ENCODE measurements at regions not wholly inside any gene's neighbourhood (a gene's known extent, or its start where the extent isn't known, plus 50 kb on each side); places are given as distances from the start of the nearest gene placed in this dataset.
A peak's percentile ranks its signal among the peaks of the same experiment; 100 is the strongest.

DNA sequence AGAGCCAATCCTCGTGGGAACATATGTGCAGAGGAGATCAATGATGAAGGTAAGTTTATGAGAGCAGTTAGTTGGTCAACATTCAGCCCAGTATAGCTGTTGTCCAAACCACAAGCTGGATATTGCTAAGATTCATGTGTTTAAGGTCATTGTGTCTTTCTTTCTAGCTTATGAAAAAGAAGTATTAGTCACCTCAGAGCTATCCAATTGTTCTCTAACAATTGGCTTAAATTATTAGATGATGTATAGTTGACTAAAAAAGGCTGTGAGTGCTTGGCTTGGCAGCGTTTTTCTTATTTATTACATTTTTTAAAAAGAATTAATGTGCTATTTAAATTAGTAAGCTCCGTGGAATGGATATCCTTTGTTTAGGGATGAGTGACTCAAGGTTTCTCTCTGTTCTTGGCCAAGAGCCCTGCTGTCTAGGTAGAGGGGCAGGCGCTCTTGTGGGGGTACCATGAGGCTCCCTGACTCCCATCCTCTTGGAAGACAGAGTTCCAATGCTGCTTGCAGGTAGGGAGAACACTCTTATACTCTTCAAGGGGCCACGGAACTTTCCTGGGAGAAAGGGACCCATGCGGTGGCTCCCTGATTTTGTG is 487.4 kb downstream of the IRX1 start:
- DNase-seq: no peak

DNA sequence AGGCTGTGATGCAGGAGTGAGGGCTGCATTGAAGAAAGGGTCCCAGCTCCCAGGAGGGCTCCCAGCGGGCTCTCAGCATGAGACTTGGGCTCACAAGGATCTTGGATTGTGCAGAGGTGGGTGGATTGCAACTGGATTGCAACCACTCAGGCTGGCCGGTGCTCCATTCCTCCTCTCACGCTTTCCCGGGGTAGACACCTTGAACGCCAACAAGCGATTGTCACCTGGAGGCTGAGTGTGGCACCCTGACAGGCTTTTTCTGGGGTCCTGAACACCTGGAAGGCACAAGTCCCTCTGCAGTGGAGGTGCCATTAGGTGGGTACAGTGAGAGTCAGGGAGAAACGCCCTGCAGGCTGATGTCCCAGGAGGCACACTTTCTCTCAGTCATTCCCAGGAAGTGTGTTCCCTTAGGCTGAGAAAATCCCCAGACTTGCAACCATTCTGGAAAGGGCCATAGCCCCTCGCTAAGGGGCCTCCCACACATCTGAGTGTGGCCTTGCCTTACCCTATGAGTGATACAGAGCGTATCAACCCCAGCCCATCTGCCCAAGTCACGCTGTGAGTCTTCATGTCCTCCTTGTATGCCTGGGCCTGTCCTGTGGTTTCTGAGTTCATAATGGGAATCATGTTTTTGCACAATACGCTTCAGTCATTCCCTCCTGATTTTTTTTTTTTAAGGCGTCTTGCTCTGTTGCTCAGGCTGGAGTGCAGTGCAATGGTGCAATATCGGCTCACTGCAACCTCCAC is 488.1 kb downstream of the IRX1 start:
- DNase-seq: no peak

DNA sequence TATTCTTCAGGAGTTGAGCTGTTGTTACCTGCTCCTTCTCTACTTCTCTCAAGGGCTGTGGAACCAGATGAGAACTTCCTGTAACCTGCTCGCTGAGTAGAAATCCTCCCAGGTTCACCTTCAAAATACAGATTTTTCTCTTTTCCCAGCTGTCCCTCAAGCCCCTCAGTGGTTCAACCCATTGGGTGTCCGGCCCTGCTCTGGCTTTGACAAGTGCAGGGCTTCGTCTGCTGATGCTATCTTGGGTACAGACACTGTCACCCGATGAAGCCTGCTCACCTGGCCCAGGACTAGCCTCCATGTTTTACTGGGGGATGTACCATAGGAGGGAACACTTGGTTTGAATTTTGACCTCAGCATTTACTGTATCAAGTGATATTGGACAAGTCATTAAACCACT is 490.4 kb downstream of the IRX1 start:
- no peak for DNase-seq

DNA sequence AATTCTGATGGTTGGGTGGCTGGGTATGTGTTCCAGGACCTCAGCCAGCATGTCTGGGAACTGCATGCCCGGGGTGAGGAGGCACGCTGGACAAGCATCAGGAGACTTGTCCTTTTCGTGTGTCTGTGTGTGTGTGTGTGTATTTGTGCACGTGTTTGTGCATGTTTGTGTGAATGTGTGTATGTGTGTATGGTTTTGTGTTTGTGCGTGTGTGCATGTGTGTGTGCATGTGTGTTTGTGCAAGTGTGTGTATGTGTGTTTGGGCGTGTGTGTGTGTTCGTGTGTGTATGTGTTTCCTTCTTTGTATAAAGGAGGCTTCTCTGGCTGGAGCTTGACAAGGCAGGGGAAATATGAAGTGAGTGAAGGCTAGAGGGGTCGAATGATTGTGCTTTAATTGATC is 491.5 kb downstream of the IRX1 start:
- no peak for DNase-seq

DNA sequence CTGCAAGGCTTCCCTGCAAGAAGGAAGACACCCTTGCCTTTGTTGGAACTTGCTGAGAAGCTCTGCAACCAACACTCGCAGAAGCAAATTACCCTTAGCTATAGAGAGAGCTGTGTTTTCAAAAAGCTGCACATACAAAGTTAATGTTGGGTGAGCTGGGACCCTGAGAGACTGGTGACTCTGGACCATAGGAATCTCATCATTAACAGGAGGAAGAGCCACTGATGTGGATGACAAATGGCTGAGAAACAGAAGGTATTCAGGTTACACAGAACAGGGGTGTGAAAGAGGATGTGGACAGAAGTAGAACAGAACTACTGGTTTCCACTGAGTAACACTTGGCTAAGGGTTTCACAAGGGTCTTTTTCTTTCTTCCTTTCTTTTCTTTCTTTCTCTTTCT is 493.5 kb downstream of the IRX1 start:
- DNase-seq: no peak

DNA sequence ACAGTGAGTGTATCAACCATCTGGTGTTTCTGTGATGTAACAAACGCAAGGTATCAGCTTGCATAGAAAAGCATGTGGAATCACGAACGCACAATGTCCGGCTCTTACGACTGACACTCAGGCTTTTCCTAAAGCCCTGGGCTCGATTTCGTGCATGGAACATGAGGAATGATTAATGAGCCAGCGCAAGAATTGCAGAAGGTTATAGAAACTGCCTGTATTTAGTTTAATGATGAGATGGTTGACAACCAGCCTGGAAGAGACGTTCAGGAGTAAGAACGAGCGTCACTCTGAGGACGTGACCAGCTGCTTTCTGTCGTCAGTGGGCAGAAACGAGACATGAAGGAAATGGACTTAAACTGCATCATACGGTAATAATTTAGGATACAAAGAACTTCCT is 497.6 kb downstream of the IRX1 start:
- no peak for DNase-seq

DNA sequence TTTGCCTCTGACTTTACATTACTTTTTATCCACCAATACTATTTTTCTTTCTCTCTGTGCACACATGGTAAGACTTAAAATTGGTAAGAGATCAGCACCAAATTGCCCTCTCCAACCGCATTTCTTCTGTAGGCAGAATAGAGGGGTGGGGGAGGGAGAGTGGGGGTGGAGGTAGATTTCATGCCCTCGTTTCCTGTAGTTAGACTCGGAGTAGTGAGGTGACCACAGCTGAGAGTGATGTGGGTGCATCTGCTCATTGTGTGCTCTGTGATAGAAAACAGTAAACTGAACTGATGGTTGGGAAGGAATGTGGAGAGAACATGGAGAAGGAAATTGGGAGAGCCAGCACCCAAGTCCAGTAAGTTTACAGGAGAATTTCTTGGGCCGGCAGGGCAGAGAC is 498.3 kb downstream of the IRX1 start:
- DNase-seq: no peak

GRCh38 chr5:4095918-4096630 is 500.4 kb downstream of the IRX1 start:
- DNase-seq: no peak

DNA sequence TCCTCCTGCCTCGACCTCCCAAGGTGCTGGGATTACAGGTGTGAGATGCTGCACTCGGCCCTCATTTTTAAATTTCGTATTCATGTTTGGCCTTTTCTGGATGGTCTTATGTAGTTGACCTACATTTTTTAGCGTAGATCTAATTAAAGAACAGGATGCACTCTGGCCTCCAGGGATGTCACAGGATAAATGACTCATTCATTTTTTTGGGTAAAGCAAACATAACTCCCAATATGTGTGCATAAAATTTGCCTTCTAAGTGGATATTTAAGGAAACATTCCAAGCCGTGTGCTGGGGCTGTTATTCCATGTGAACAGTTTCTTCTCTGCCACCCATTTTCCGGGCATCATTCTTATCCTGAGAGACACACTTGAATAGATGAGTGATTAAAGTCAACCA is 501.6 kb downstream of the IRX1 start:
- no peak for DNase-seq

GRCh38 chr5:4098226-4098625 is 502.6 kb downstream of the IRX1 start:
- DNase-seq: no peak

DNA sequence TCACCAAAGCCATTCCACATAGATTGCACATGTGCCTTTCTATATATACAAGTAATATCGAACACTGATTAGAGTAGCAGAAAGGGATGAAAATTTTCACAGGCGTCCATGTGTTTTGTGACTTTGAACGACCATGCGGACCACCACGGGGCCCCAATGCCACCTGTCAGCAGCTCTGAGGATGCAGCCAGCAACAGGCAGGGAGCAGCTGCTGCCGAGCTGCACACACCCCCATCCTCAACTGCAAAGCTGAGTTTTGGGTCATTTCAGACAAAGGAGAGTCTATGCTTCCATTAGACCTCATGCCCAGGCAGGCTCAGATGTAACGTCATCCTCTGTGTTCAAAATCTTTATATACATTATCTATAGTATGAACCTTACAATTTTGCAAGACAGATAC is 503.8 kb downstream of the IRX1 start:
- no peak for DNase-seq

DNA sequence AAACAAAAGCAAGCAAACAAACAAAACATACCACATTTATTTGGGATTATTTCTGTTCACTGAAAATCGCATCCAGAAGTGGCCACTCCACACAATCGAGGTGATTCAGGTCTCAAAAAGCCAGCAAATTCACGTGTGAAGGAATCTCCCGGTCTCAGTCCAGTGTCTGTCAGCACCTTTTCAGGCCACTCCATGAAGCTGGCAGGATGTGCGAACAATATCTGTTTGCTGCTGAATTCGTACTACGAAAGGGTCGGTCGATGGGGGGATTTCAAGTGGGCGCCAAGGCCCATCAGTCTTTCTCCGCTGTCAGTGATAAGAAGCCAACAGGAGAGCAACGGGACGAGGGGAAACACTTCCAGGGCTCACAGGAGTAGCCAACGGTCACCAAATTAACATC is 505.1 kb downstream of the IRX1 start:
- no peak for DNase-seq

DNA sequence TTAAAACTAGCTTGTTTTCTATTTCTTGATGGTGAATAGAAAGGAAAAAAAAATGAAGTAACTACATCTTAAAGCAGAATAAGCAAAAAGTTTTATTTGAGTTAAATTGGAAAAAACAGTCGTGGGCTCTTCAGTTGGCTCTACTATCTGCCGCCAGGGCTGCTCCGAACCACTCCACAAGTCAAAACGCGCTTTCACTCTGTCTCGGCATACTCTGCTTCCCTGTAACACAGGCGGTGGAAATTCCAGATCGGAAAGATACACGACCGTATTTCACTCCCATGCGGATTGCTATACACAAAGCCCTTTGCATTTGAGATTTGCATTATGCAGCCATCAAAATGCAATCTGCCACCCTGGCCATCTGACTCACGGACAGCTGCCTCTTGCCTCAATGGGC is 505.6 kb downstream of the IRX1 start:
- no peak for DNase-seq

DNA sequence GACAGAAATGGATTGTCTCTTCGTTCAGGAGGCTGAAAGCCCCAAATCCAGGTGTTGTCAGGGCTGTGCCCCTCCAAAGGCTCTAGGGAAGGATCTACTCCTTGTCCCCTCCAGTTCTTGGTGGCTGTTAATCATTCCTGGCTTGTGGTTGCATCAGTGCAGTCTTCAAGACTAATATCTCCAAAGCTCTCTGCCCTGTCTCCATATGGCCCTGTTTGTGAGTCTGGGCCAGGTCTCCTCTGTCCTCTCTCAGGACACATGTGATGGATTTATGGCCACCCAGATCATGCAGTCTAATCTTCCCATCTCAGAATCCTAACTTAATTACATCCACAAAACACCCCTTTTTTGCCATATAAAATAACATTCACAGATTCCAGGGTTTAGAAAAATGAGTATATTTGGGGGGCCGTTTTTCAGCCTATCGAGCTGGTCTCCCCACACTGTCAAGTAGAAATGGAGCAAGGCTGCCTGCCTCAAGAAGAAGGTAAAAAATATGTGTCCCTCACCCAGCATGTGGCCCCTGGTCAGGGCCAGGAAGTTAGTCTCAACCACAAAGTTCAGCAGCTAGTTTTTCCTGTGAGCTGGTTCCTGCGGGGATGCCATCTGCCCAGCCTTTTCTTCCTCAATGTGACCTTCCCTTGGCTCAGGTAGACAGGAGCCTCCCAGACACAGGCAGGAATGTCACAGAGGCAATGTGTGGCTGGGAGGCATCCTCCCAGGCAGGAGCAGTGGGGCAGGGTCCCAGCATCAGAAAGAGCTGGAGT is 509.4 kb downstream of the IRX1 start:
- DNase-seq: peak; percentile 11

- no peak for DNase-seq
Observed at GRCh38 chr5:4108690-4109089, 513.1 kb downstream of the IRX1 start.

DNA sequence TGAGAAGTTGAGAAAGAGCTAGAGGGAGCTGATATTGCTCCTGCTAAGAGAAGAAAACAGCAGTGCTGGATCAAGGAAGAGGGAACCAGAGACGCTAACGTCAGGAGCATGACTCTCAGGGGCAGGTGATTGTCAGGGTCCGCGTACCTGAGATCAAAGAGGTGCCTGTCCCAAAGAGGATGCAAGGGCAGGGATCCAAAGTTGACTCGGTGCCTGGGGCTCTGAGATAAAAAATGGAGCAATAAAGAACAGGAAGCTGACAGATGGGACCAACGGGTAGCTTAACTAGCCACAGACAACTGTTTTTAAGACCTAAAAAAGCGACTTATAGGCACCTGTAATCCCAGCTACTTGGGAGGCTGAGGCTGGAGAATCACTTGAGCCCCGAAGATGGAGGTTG is 517.8 kb downstream of the IRX1 start:
- DNase-seq: peak; percentile 24

DNA sequence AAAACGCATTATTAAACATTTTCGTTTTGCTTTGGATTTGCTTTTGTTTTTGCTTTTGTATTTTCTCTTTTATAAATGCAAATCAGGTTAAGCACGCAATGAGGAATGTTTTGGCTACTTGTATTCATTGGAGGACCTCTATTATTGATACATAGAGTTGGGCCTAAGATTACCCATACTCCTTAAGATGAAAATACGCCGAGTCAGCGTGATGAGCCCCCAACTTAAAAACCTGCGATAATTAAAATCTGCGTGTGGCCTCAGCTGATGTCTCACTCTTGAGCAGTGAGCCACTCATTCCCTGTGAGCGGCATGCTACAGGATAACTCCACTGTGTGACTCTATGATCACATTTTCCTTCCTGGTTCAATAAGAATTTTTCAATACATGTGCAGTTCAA is 518.3 kb downstream of the IRX1 start:
- DNase-seq: no peak

GRCh38 chr5:4114452-4114851 is 518.8 kb downstream of the IRX1 start:
- no peak for DNase-seq

DNA sequence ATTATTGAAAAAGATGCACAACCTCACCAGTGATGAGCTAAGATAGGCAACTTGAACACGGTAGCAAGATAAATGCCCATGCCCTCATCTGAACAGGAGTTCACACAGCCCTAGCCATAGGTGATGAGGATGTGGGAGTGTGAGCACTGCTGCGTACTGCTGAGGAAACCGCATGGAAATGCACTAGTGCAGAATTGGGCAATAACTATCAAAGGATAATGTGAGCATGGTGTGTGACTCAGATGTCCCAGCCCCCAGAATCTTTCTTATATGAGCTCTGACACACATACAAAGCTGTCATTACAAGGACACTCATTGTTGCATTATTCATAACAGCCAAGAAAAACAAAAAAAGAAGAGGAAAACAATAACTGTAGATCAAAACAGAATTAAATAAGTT is 521.2 kb downstream of the IRX1 start:
- DNase-seq: no peak

DNA sequence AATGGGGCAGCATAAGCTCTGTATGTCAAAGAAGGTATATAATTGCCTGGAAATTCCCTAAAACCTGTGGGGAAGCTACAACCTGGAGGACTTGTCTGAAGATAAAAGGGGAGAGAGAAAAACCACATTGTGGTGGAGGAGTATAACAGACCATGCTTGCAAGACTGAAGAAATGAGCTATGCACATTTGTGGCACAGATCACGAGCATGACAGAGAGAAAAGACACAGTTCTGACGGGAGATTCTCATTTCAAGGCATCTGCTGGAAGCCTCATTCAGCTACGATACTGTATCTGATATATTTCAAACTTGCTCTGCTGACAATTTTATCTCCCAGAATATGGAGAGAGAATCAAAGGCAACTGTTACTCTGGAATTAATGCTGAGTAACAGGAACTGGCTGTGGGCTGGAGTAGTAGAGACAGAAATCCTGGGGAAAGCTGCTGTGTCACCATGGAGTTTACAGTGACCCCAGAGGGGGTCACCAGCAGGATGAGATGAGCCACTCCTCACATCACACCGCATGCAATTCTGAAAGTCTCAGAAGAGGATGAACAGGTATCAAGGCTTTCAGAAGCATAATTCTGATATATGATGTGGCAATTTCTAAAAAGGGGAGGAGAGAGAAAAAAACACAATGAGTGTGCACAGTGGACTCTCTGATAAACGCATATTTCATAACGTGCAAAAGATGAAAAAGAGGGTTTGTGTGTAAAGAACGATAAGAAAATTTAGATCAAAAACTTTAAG is 528.8 kb downstream of the IRX1 start:
- peak; percentile 73 for DNase-seq

- DNase-seq: no peak
Observed at GRCh38 chr5:4128994-4129393, 533.4 kb downstream of the IRX1 start.

DNA sequence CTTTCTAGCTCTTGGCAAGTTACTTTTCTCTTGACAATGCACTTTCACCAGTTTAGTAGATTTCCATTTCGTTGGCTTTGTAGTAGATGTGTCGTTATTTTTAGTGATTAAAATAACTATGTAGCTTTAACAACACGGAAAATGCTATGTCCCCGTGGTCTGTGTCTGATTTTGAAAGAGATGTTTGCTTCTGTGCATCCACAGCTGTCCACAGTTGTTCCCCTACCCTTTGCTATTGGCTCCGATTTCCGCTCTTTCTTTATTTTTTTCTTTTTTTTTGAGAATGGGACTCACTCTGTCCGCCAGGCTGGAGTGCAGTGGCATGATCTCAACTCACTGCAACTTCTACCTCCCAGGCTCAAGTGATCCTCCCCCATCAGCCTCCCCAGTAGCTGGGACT is 533.9 kb downstream of the IRX1 start:
- no peak for DNase-seq

DNA sequence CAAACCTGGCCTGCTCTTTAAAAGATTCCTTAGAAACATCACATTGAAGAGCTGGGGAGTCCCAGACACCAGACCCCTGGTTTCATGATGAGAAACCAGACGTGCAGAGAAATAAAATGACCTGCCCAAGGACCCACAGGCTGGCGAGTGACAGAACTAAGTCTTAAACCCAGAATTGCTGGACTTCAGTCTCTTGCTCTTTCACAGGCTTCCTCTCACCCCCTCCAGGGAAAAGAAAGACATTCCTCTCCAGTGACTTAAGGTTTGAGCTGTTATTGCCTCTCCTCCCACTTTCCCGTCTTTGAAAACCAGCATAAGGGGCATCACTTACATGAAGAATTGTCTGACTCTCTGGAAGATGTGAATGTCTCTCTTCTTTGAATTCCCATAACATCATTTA is 535.2 kb downstream of the IRX1 start:
- DNase-seq: no peak
